NCI-H146 treated with DMSO at 0.1 percent for 48 hours (cell line): ENCODE measurements at regions not wholly inside any gene's neighbourhood (a gene's known extent, or its start where the extent isn't known, plus 50 kb on each side); places are given as distances from the start of the nearest gene placed in this dataset.

Experiments used
- DNase-seq: peaks from one replicate; lab custom pipeline; 2025; ENCODE audit not compliant: unreplicated experiment; lab: John Stamatoyannopoulos, UW

DNA sequence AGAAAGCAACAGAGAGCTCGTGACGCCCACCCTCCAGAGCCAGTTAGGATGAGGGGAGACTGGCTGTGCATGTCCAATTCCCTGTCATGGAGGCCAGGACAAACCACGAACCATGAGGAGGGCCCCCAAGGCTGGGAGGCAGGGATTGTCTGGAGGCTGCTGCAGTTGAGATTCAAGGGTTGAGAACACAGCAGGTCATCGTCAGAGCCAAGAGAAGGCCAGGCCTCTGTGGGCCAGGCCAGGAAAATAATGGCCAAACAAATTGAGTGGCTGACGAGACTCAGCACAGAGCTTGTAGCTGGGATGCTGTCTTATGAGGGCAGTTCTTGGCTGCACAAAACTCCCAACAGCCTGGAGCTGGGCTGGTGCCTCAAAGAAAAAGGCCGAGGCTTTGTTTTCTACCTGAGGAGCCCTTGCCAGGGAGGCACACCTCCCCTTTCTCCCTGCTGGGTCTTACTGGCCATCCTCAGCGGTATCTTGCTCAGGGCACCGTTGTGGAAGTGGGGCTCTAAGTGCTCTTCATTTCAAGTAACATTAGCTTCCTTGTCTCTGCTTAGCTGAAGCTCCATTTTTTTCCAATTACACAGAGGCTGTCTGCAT, 665.9 kb downstream of the BCL11B start:
- no peak for DNase-seq

DNA sequence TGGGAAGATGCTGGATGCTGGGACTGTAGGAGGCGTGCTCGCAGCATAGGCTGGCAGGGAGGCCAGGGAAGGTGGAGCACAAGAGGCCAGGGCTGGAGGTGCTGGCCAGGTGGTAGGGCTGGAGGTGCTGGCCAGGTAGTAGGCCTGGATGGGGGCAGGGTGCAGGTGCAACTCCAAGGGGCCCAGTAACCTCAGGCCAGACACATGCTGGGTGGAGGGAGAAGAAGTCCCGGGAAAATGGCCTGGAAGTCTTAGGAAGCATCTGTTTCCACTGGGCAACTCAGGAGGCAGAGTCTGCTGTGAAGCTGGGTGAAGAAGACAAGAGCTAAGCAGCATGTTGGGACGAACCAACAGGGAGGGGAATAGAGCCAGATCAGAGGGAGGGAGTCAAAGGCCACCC, 665.2 kb downstream of the BCL11B start:
- no peak for DNase-seq

DNA sequence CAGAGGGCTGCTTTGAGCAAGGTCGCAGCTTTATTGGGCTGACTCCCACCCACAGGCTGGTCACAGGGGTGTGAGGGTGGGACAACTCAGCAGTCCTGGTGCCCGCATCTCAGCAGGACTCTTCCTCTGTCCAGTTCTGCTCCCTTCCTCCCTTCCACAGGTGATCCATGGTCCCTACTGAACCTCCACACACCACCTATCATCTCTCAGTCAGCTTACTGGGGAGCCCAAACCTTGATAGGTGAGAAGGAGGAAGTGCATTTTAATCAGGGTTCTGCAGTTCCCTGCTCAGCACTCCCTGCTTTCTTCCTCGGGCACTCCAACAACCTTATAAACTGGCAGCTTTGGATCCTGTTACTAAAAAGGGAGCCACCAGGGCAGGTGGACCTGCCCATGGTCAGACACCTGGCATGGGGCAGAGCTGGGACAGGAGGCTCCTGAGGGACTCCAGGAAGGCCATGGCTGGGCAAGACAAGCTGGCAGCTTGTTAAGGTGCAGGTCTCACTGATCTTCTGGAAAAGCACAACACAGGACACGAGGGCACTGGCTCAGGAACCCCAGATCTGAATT, 664.6 kb downstream of the BCL11B start:
- DNase-seq, result no peak

DNA sequence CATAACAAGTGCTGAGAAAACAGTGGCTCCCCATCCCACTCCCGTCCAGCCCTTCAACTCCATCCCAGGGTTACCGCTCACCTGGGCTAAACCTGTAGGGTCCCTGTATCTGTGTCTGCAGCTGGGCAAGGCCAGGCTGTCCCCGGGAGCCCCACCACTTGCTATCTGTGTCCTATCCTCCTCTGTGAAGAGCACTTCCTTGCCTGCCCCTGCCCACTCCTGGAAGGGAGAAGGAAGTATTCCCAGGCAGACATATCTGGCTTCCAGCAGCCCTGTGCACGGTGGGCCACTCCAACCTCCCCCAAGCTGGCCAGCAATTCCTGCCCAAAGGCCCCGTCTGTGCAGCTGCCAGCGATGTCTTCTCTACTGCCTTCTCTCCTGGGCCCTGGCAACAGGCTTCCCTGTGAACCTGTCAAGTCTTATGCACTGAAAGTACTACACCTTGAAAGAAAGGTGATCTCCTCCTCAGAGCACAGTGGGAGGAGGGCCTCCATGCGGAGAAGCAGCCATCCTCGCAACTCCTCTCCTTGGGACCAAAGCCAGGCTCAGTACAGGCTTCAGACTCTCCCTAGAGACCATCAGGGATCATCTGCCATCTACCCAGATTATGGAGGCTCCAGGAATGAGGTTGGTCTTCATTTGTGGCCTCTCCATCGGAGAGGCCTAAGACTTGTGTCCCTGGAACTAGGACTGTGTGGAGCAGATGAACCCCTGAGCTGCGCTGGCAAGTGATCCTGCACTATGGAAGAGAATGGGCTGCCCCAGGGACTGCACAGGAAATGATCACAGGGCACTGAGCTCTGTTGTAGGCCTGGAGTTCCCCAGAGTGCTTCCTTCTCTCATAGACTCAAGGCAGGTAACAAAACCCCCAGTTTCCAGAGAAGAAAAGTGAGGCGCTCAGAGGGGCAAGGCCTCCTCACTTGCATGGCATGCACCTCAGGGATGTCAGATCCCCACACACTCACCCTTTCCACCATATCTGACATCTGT, 663.6 kb downstream of the BCL11B start:
- DNase-seq, result no peak

DNA sequence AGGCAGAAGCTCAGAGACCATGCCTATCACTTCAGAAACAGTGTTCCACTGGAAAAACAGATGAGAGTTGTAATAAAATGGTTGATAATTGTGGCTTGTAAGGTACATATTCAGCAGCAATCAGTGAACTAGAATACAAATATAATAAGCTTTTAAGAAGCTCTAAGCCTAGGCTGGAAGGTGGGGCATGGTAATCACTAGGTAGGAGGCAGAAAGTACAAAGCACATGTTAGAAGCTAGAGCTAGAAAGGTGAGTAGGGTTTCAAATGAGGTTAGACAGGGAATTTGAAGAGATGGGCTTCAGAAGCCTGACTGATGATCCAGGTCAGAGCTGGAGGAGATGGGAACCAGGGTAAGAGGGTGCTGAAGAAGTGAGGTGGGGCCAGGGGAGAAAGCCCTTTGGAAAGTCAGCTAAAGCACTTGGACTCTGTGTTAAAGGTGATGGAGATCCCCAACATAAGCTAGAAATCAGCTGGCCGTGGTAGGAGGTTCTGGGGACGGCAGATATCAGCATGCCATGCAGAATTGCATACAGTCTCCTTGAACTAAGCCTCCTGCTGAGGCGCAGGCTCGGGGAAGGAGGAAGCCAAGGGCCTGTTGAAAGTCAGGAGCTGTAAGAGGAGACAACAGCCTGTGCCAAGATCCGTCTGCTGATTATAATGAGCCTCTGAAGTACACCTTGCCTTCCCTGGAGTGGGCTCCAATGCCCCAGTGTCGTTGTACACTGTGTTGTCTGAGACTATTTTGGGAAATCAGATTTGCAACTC, 659.4 kb downstream of the BCL11B start:
- no peak for DNase-seq

DNA sequence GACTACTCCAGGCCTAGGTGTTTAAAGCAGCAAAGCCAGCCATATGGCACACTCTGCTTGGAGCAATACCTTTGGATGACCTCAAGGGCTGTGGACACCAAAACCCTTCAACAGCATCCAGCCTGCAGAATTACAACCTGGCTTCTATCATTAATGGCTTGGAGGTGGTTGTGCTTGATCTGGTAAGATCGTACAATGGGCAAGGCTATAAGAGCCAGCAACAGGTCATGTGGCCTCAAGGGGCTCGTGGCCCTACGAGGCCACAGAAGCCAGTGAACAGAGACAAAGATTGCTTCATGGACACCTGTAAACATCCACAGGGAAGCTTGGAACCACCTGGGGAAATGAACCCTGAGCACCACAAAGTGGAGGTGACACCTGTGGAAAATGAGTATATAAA, 657.3 kb downstream of the BCL11B start:
- DNase-seq, result no peak

DNA sequence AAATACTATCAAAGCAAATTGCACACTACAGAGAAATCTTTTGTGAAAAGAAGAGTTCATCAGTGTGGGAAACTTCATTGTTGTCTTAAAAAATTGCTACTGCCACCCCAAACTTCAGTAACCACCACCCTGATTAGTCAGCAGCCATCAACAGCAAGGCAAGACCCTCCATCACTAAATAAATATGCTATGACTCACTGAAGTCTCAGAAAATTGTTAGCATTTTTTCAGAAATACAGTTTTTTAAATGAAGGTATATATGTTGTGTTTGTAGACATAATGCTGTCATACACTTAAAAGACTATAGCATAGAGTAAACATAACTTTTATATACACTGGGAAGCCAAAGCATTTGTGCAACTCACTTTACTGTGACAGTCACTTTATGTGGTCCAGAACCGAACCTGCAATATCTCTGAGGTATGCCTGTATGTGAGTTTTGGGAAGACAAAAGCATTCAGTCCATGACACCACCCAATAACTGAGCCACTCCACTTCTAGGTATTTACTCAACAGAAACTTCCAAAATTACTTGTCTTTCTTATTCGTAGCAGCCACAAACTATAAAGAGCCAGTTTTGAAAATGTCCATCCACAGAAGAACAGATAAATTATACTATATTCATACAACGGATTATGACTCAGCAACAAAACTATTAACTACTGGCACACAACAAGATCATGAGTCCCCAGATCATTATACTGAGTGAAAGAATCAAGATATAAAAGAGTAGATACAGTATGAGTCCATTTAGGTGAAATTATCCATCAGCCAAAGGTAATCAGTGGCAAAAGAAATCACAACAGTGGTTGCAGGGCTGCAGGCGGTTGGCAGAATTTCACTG, 649.6 kb downstream of the BCL11B start:
- DNase-seq, result no peak

DNA sequence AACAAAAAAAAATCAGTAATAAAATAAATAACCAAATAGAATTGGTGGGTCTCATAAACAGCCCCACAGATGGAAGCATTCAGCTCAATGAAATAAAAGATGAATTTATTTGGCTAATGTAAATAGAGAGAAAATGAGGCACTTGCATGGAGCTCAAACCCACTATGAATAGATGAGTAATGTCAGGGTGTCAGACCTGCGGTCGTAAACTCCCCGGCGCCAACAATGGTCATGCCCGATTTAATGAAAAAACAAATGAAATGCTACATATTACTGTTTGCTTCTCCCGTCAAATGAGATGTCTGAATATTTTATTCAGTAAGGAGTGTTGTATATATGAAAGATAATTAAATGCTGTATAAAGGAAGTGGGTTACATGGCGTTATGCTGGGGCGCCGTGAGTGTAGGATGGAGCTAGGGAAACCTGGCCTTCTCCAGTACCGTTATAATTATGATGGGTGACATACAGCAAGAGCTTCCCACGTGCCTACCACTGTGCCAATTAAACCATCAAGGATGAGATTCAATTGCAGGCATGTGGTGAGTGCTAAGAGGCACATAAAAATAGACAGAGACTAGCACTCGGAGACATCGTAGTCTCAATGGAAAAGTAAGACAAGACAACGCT, 648.1 kb downstream of the BCL11B start:
- no peak for DNase-seq

DNA sequence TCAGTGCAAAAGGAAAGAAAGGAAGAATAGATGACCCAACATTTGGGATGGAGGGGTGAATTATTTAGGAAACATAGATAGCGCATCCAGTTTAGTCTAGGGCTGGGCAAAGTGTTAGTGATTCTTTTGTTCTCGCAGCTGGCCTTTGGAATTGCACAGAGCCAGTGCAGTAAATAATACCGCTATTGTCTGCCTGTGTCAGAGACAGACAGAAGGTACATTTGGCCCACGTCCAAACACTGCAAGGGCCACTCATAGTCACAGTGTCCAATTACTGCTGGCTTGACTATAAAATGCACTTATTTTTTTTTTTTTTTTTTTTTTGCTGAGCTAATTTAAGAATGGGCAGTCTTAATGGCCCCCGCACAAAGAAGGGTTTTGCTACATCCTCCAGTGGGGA, 638.6 kb downstream of the BCL11B start:
- no peak for DNase-seq

DNA sequence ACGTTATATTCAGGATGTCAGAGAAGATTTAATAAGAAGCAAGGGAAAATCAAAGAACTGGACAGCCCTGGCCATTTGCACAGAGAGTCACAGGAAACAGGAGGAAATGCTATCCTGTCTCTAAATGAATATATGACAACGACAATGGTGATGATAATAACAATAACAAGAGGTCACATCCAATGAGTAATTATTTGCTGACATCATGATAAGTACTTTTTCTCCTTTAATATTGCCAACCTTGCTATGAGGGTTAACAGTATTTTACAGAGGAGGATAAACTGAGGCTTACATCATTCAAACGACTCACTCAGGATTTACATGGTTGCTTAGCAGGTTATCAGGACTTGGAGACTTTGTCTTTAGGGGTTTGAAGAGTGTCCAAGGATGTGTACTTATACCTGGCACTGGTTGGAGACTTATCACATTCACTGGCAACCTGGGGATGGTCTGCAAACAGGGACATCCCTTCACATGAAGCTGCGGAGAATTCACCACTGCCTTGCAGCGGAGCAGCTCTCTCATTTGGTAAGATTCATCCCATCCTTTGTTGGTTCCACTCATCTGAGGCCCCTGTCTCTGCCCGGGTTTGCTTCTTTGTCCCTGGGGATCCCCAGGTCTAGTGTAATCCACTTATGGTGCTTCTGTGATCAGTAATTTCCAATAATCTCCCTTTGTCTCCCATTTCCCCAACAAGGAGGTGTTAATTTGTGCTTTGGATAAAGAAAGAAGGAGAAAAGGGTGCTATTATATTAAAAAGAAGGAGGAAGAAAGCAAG, 637.8 kb downstream of the BCL11B start:
- no peak for DNase-seq

DNA sequence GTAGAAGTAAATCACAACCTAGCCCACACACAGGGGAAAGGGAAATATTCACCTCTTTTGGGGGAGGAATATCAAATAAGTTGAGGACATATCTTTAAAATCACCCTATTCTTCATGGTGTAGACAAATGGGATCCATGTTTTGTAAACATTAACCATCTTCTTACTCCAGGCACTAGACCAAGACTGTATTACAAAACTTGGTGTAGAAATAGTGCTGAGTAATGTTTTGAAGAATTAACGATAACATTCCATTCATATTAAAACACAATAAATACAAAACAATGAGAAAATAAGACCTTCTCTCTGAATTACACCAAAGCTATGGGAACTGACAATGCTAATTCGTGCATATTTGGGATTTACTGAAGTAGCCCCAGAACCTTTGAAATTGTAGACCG, 633.6 kb downstream of the BCL11B start:
- DNase-seq, result no peak

DNA sequence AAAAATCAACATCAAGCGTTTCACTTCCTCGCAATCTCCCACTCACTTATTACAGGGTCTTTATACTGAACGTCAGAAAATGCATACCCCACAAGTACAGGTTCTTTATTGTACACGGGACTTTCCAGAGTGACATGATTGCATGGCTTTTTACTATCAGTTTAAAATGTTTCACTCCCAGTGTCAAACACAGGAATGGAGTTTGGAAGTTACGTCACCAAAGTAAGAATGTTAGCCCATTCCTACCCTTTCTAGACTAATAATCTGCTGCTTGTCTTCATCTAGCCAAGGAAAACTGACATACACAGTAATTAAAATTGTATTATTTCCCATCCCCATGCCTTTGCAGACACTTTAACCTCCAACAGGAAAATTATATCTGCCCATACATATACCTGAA, 624.2 kb downstream of the BCL11B start:
- no peak for DNase-seq

DNA sequence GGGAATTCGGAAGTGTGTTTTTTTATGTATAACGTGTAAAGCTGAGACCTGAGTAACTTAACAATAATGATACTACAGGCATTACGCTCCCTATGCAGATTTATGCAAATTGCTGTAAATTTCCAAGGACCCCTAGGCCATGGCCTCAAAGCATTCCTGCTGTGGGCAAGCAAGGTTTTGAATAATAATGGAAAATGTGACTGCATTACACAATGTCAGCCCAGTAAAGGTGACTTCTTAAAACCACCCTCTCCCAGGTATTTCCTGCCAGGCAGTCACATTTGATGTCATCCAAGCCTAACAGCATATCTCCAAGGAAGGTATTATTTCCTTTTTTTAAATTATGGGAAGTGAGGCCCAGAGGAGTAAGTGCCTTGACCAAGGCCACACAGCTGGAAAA, 621.0 kb downstream of the BCL11B start:
- no peak for DNase-seq

DNA sequence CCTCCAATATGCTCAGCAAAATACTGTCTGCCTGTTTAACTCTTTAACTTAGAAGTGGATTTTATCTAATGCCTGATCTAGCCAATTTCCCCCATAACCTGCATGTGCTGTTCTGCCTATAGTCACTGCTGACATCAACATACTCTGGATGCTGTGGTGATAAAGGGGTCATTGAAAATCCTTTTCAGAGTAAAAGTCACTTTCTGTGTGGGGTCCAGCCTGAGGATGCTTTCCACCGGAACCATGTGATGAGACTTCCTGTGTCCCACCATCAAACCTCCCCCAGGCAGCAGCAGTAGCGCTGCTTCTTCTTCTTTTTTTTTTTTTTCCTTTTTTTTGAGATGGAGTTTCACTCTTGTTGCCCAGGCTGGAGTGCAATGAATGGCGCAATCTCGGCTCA, 607.0 kb downstream of the BCL11B start:
- no peak for DNase-seq

DNA sequence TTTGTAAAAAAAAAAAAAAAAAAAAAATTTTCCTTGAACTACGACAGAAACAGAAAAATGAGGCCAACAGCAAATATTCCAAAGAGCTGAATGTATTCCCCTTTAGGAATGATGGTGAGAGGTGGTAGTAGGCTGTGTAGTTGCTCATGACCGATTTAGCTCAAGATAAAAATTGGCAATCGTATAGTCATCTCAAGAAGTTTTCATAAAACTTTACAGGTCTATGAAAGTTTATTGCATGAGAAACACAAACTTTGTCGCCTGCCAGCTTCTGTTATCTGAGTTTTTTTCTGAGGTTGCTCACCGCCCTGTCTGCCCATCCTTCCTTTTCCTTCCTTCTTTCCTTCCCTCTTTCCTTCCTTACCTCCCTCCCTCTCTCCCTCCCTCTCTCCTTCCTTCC, 605.5 kb downstream of the BCL11B start:
- no peak for DNase-seq

DNA sequence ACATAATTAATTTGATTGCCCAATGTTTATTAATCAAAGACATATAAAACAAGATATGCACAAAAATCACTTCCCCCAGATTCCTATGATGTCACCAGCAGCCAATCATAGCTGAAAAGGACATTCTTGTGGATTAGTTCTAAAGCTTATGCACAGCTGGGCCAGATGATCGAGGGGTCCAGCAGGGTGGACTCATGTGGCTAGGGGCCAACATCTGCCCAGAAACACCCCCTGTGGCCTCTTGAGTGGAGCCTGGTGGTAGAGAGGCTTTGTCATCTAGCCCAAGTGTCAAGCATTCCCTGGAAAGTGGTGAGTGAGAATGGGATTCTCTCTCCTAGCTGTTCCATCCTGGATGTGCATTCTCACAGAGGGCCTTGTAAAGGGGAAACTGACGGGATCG, 590.0 kb downstream of the BCL11B start:
- no peak for DNase-seq

DNA sequence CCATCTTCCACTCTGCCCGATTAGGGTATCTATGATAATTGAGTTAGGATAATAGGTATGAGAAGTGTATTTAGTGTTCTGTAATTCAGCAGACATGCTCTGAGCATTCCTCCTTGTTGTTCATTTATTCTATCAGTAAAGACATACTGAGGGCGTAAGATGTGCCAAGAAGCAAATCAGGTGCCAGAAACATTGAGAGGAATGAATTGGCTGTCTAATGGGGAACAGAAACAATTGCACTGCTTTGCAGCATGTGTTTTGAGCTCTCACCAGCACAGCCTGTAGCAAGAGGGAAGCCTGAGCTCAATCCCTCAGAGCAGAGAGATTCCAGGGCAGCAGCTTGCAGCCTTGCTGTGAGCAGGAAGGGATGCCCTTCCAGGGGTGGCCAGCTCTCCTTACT, 589.3 kb downstream of the BCL11B start:
- DNase-seq, result no peak

DNA sequence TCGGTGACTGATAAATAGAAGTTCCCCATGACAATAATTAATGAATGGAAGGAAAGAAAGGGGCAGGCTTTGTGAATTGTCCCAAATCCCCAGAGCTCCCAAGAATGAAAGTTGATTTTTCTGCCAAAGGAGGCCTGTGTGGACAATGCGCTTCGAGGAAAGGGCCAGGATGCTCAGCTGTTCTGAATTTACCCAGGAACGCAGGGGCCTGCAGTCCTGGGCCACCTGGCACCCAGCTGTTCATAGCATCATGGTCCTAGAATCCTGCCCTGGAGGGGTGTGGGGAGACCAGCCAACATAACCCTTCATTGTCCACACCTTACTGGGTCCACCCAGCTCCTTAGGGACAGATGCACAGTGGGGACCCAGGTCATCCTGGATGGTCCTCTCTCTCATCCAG, 587.5 kb downstream of the BCL11B start:
- DNase-seq, result no peak

DNA sequence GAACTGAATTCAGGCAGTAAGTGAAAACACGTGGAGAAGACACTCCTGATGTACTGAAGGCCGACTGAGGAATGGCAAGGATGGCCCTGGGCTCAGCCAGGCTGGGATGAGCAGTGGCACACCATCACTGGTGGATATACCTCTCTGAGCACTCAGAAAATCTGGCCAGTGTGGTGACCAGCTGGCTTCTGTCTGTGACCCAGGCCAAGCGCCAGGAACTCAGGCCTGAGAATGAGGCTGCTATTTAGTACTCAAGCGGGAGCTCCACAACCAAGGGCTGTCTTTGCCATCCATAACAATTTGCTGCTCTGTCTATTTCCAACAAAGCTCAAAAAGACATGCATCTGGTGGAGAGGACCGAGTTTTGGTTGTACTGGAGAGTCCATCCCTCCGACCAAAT, 586.3 kb downstream of the BCL11B start:
- no peak for DNase-seq
